PFSK-1 (cell line): ENCODE measurements at regions not wholly inside any gene's neighbourhood (a gene's known extent, or its start where the extent isn't known, plus 50 kb on each side); places are given as distances from the start of the nearest gene placed in this dataset.

Experiments used
- FOXP2 ChIP-seq: optimal IDR thresholded peaks from 2 replicates; pipeline ENCODE3; 2011; ENCODE audit warnings: borderline replicate concordance, control low read depth, inconsistent platforms; ENCODE audit not compliant: insufficient read depth; ENCODE audit errors: extremely low read length, extremely low read depth
- POLR2AphosphoS5 ChIP-seq: IDR thresholded peaks from 2 replicates; pipeline ENCODE4 v1.6.1; 2012; ENCODE audit warnings: low read depth, mild to moderate bottlenecking, control low read depth, low read length, moderate library complexity
- REST ChIP-seq, 2 experiments: IDR thresholded peaks; 2 replicates each; pipeline versions ENCODE4 v1.6.1 to v1.8.0; 2011 to 2012; ENCODE audit warnings: low read depth in 2 of 2, low read length in 2 of 2, control low read depth in 1 of 2, inconsistent platforms in 1 of 2, mild to moderate bottlenecking in 1 of 2, moderate library complexity in 1 of 2; ENCODE audit not compliant: insufficient read depth in 1 of 2
- SIN3A ChIP-seq: IDR thresholded peaks from 2 replicates; pipeline ENCODE4 v1.6.1; 2012; ENCODE audit warnings: mild to moderate bottlenecking, low read length, moderate library complexity, borderline replicate concordance; ENCODE audit not compliant: insufficient read depth
- TAF1 ChIP-seq: IDR thresholded peaks from 2 replicates; pipeline ENCODE4 v1.6.1; 2012; ENCODE audit warnings: low read length, control low read depth, borderline replicate concordance; ENCODE audit not compliant: insufficient read depth

- TF ChIP-seq SIN3A (no peak), REST (IDR thresholded peaks at IDR 0.05; ENCODE audit: insufficient read depth in 1 of 2, low read depth in 2 of 2, low read length in 2 of 2) (no peak), FOXP2 (no peak), POLR2AphosphoS5 (no peak), TAF1 (no peak)
These were observed 684.1 kb upstream of the HS6ST1 start for GRCh38 chr2:129002751-129003150.

- TF ChIP-seq POLR2AphosphoS5, result no peak
- no peak for TF ChIP-seq FOXP2
- TF ChIP-seq TAF1, result no peak
- no peak for TF ChIP-seq REST (IDR thresholded peaks at IDR 0.05; ENCODE audit: insufficient read depth in 1 of 2, low read depth in 2 of 2, low read length in 2 of 2)
- no peak for TF ChIP-seq SIN3A
These were observed 685.8 kb upstream of the HS6ST1 start for GRCh38 chr2:129004485-129004884.

GRCh38 chr2:129004940-129005490 lies 686.3 kb upstream of the HS6ST1 start:
- TF ChIP-seq TAF1, result no peak
- TF ChIP-seq REST (IDR thresholded peaks at IDR 0.05; ENCODE audit: insufficient read depth in 1 of 2, low read depth in 2 of 2, low read length in 2 of 2), result no peak
- TF ChIP-seq SIN3A, result no peak
- no peak for TF ChIP-seq FOXP2
- TF ChIP-seq POLR2AphosphoS5, result no peak

GRCh38 chr2:129006135-129006886 lies 687.6 kb upstream of the HS6ST1 start:
- no peak for TF ChIP-seq POLR2AphosphoS5
- no peak for TF ChIP-seq SIN3A
- TF ChIP-seq TAF1, result no peak
- TF ChIP-seq FOXP2, result no peak
- no peak for TF ChIP-seq REST (IDR thresholded peaks at IDR 0.05; ENCODE audit: insufficient read depth in 1 of 2, low read depth in 2 of 2, low read length in 2 of 2)
